NCI-H1436 (cell line): ENCODE measurements at regions not wholly inside any gene's neighbourhood (a gene's known extent, or its start where the extent isn't known, plus 50 kb on each side); places are given as distances from the start of the nearest gene placed in this dataset.
"Not testable (repeated sequence)": the region's sequence is repeated elsewhere in the genome, so short reads cannot be mapped to it uniquely, and the experiment has no call there.

Source experiments
- DNase-seq: peaks from one replicate; lab custom pipeline; 2025; lab: John Stamatoyannopoulos, UW

GRCh38 chr7:46071601-46072000, 150.5 kb upstream of the IGFBP3 start:
- no peak for DNase-seq

- DNase-seq = no peak
These were observed 150.0 kb upstream of the IGFBP3 start for GRCh38 chr7:46071076-46071475.

- DNase-seq = no peak
These were observed 147.1 kb upstream of the IGFBP3 start for GRCh38 chr7:46068159-46068558.

- no peak for DNase-seq
These were observed 138.4 kb upstream of the IGFBP3 start for GRCh38 chr7:46059308-46060020.

- DNase-seq = no peak
These were observed 137.2 kb upstream of the IGFBP3 start for GRCh38 chr7:46058086-46058823.

- DNase-seq = no peak
These were observed 133.8 kb upstream of the IGFBP3 start for GRCh38 chr7:46054915-46055314.

GRCh38 chr7:46054272-46054671, 133.2 kb upstream of the IGFBP3 start:
- DNase-seq = no peak

- DNase-seq = no peak
These were observed 126.5 kb upstream of the IGFBP3 start for GRCh38 chr7:46047581-46047980.

GRCh38 chr7:46043338-46043737, 122.3 kb upstream of the IGFBP3 start:
- DNase-seq = not testable (repeated sequence)

GRCh38 chr7:46039813-46040212, 118.7 kb upstream of the IGFBP3 start:
- DNase-seq = not testable (repeated sequence)

- DNase-seq = no peak
These were observed 114.1 kb upstream of the IGFBP3 start for GRCh38 chr7:46035166-46035565.

GRCh38 chr7:46034056-46034768, 113.1 kb upstream of the IGFBP3 start:
- no peak for DNase-seq

- DNase-seq = no peak
These were observed 112.5 kb upstream of the IGFBP3 start for GRCh38 chr7:46033592-46033991.

- no peak for DNase-seq
These were observed 111.9 kb upstream of the IGFBP3 start for GRCh38 chr7:46032942-46033341.

- DNase-seq = no peak
These were observed 111.3 kb upstream of the IGFBP3 start for GRCh38 chr7:46032353-46032752.

GRCh38 chr7:46029111-46029704, 108.1 kb upstream of the IGFBP3 start:
- no peak for DNase-seq

GRCh38 chr7:46028246-46028645, 107.2 kb upstream of the IGFBP3 start:
- no peak for DNase-seq

GRCh38 chr7:46026741-46027140, 105.7 kb upstream of the IGFBP3 start:
- DNase-seq = no peak

- DNase-seq = no peak
These were observed 103.3 kb upstream of the IGFBP3 start for GRCh38 chr7:46024263-46024916.

- no peak for DNase-seq
These were observed 101.3 kb upstream of the IGFBP3 start for GRCh38 chr7:46022397-46022796.

GRCh38 chr7:46015107-46015868, 94.2 kb upstream of the IGFBP3 start:
- DNase-seq = no peak
